Loucy (cell line): ENCODE measurements at regions not wholly inside any gene's neighbourhood (a gene's known extent, or its start where the extent isn't known, plus 50 kb on each side); places are given as distances from the start of the nearest gene placed in this dataset.

Experiments used
- H2AFZ ChIP-seq: fragments of 200-600 bp; sonication (generic); 2 replicates; pipeline ENCODE4 v1.6.0; 2016; ENCODE audit warnings: antibody characterized with exemption, mild to moderate bottlenecking, low read length, moderate library complexity
- H3F3A ChIP-seq: fragments of 200-600 bp; 2 replicates; pipeline ENCODE4 v1.6.0; 2016; ENCODE audit warnings: antibody characterized with exemption, low read depth, mild to moderate bottlenecking
- H3K27me3 ChIP-seq: fragments of 200-600 bp; sonication (generic); 2 replicates; pipeline ENCODE4 v1.6.1; 2014; ENCODE audit warnings: low read length, mild to moderate bottlenecking; ENCODE audit not compliant: insufficient read depth, poor library complexity, severe bottlenecking
- H3K36me3 ChIP-seq: fragments of 200-600 bp; sonication (generic); 2 replicates; pipeline ENCODE4 v1.6.1; 2016; ENCODE audit warnings: low read length; ENCODE audit not compliant: insufficient read depth
- H3K4me1 ChIP-seq: fragments of 200-600 bp; sonication (generic); 2 replicates; pipeline ENCODE4 v1.5.1; 2014; ENCODE audit warnings: low read length, mild to moderate bottlenecking; ENCODE audit not compliant: insufficient read depth, poor library complexity, severe bottlenecking
- H3K4me2 ChIP-seq: fragments of 200-600 bp; sonication (generic); 2 replicates; pipeline ENCODE4 v1.6.0; 2014; ENCODE audit warnings: antibody characterized with exemption, low read length, low read depth, mild to moderate bottlenecking; ENCODE audit not compliant: poor library complexity, severe bottlenecking
- H3K4me3 ChIP-seq: fragments of 200-600 bp; sonication (generic); 2 replicates; pipeline ENCODE4 v1.5.1; 2014; ENCODE audit warnings: low read length, mild to moderate bottlenecking, mixed read lengths; ENCODE audit not compliant: poor library complexity, severe bottlenecking
- H3K79me2 ChIP-seq: fragments of 200-600 bp; sonication (generic); 2 replicates; pipeline ENCODE4 v1.6.1; 2014; ENCODE audit warnings: low read length; ENCODE audit not compliant: insufficient read depth
- H3K9ac ChIP-seq: fragments of 200-600 bp; sonication (generic); 2 replicates; pipeline ENCODE4 v1.6.0; 2014; ENCODE audit warnings: mild to moderate bottlenecking, low read depth, low read length, moderate library complexity; ENCODE audit not compliant: poor library complexity, severe bottlenecking
- H3K9me2 ChIP-seq: fragments of 200-600 bp; sonication (generic); replicated peaks from 2 replicates; pipeline ENCODE4 v1.6.1; 2016; ENCODE audit warnings: low read depth, low read length, mixed read lengths
- H3K9me3 ChIP-seq: fragments of 200-600 bp; sonication (generic); 2 replicates; pipeline ENCODE4 v1.6.1; 2014; ENCODE audit warnings: mild to moderate bottlenecking, antibody characterized with exemption, low read length, low read depth; ENCODE audit not compliant: insufficient read depth
- H4K20me1 ChIP-seq: fragments of 200-600 bp; sonication (generic); 2 replicates; pipeline ENCODE4 v1.6.0; 2014; ENCODE audit warnings: antibody characterized with exemption, low read length, mild to moderate bottlenecking; ENCODE audit not compliant: insufficient read depth, poor library complexity, severe bottlenecking
- EZH2phosphoT487 ChIP-seq: fragments of 200-600 bp; IDR thresholded peaks from 2 replicates; pipeline ENCODE4 v1.6.1; 2018; ENCODE audit warnings: antibody characterized with exemption, mild to moderate bottlenecking, moderate library complexity, borderline replicate concordance
- TF ChIP-seq, protein P1 (sequence below): fragments of 200-600 bp; sonication (generic); conservative IDR thresholded peaks from 2 replicates; pipeline ENCODE4 v1.5.1; 2014; ENCODE audit warnings: mild to moderate bottlenecking, antibody characterized with exemption, low read length

DNA sequence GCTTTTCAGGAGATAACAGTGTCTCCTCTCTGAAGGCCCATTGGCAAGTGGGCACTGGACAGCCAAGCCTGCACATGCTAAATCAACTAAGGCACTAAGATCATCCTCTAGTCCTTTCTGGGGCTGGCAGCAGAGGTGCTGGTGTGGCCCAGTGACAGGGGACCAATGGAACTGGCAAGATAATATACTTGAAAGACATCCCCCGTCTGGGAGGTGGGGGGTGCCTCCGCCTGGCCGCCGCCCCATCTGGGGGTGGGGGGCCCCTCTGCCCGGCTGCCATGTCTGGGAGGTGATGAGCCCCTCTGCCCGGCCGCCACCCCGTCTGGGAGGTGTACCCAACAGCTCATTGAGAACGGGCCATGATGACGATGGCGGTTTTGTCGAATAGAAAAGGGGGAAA lies 223.3 kb downstream of the UNC5CL start:
- Histone ChIP-seq H3K9ac (no peak overlapping the region), H3K79me2 (no peaks in the 10 kb centered on the region), H3K4me2 (no peak overlapping the region), H3K9me2 (no peaks in the 10 kb centered on the region), H3K4me1 (no peaks in the 10 kb centered on the region), H3K27me3 (no peaks in the 10 kb centered on the region), H3F3A (no peaks in the 10 kb centered on the region), H3K36me3 (no peaks in the 10 kb centered on the region), H2AFZ (no peak overlapping the region), H4K20me1 (no peaks in the 10 kb centered on the region), H3K9me3 (no peaks in the 10 kb centered on the region), H3K4me3 (no peak overlapping the region)
- no peak for TF ChIP-seq EZH2phosphoT487

DNA sequence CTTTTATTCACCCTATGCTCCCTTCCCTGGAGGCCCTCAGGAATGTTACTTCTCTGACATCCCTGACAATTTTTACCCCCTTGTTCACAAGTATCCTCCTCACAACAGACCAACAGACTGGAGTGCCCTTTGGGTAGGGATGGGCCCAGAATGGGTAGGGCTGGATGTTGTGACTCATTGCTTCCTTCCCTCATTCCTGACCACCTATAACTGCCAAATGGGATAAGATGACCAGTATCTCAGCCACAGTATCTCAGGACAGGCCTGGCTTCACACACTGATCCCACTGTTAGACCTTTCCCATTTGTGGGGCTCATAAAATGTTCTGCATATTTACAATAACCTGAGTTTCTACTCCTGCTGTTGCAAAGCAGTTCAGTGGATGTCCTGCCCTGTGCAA lies 223.0 kb upstream of the LRFN2 start:
- Histone ChIP-seq H3K9me3 (no peaks in the 10 kb centered on the region), H3F3A (no peaks in the 10 kb centered on the region), H3K4me3 (no peak overlapping the region), H3K27me3 (no peaks in the 10 kb centered on the region), H3K4me2 (no peak overlapping the region), H3K36me3 (no peaks in the 10 kb centered on the region), H3K4me1 (no peaks in the 10 kb centered on the region), H4K20me1 (no peaks in the 10 kb centered on the region), H3K9me2 (no peaks in the 10 kb centered on the region), H2AFZ (no peak overlapping the region), H3K79me2 (no peaks in the 10 kb centered on the region), H3K9ac (no peak overlapping the region)
- TF ChIP-seq, protein P1, sequence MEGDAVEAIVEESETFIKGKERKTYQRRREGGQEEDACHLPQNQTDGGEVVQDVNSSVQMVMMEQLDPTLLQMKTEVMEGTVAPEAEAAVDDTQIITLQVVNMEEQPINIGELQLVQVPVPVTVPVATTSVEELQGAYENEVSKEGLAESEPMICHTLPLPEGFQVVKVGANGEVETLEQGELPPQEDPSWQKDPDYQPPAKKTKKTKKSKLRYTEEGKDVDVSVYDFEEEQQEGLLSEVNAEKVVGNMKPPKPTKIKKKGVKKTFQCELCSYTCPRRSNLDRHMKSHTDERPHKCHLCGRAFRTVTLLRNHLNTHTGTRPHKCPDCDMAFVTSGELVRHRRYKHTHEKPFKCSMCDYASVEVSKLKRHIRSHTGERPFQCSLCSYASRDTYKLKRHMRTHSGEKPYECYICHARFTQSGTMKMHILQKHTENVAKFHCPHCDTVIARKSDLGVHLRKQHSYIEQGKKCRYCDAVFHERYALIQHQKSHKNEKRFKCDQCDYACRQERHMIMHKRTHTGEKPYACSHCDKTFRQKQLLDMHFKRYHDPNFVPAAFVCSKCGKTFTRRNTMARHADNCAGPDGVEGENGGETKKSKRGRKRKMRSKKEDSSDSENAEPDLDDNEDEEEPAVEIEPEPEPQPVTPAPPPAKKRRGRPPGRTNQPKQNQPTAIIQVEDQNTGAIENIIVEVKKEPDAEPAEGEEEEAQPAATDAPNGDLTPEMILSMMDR = no peak
- no peak for TF ChIP-seq EZH2phosphoT487

DNA sequence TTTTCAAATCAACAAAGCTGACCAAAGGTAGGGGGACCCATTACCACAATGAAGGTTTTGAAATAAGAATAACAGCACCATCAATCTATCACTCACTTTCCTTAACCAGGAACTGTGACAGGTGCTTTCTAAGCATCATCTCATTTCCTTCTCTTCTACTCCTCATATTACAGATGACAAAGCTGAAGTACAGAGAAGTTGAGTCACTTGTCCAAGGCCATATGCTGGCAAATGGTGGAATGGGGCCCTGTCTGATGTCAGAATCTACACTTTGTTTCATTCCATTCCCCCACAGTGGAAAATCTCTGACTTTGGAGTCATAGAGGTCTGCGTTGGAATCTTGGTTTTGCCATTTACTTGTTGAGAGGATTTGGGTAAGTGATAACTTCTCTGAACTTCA lies 222.5 kb upstream of the LRFN2 start:
- no peak overlapping the region for H2AFZ ChIP-seq
- H3K9ac ChIP-seq = no peak overlapping the region
- no peaks in the 10 kb centered on the region for H3K36me3 ChIP-seq
- no peaks in the 10 kb centered on the region for H3K9me3 ChIP-seq
- H3K27me3 ChIP-seq = no peaks in the 10 kb centered on the region
- no peak for TF ChIP-seq EZH2phosphoT487
- TF ChIP-seq, protein P1 = no peak
- H3K4me1 ChIP-seq = no peaks in the 10 kb centered on the region
- no peak overlapping the region for H3K4me3 ChIP-seq
- H4K20me1 ChIP-seq = no peaks in the 10 kb centered on the region
- no peaks in the 10 kb centered on the region for H3F3A ChIP-seq
- no peaks in the 10 kb centered on the region for H3K79me2 ChIP-seq
- H3K9me2 ChIP-seq = no peaks in the 10 kb centered on the region
- no peak overlapping the region for H3K4me2 ChIP-seq

DNA sequence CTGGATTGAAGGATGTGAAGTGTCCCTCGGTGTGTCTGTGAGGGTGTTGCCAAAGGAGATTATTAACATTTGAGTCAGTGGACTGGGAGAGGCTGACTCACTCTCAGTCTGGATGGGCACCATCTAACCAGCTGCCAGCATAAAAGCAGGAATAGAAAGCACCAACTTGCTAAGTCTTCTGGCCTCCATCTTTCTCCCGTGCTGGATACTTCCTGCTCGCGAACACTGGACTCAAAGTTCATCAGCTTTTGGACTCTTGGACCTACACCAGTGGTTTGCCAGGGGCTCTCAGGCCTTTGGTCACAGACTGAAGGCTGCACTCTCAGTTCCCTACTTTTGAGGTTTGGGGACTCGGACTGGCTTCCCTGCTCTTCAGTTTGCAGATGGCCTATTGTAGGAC lies 220.3 kb upstream of the LRFN2 start:
- Histone ChIP-seq H2AFZ (no peak overlapping the region), H3K4me2 (no peak overlapping the region)

More for the DNA sequence above, 220.3 kb upstream of the LRFN2 start:
- Histone ChIP-seq H3K4me3 (no peak overlapping the region), H3K27me3 (no peaks in the 10 kb centered on the region), H3F3A (no peaks in the 10 kb centered on the region), H3K9me3 (no peaks in the 10 kb centered on the region), H3K9me2 (no peaks in the 10 kb centered on the region), H3K4me1 (peaks cover 10% of the 10 kb centered on the region), H3K9ac (no peak overlapping the region), H3K79me2 (no peaks in the 10 kb centered on the region), H3K36me3 (no peaks in the 10 kb centered on the region), H4K20me1 (no peaks in the 10 kb centered on the region)
- no peak for TF ChIP-seq EZH2phosphoT487
- TF ChIP-seq, protein P1 = no peak
